NCI-H524 treated with DMSO at 0.1 percent for 48 hours (cell line): ENCODE measurements at regions not wholly inside any gene's neighbourhood (a gene's known extent, or its start where the extent isn't known, plus 50 kb on each side); places are given as distances from the start of the nearest gene placed in this dataset.
"Not testable (repeated sequence)": the region's sequence is repeated elsewhere in the genome, so short reads cannot be mapped to it uniquely, and the experiment has no call there.

Experiments used
- DNase-seq: peaks from one replicate; lab custom pipeline; 2025; lab: John Stamatoyannopoulos, UW

DNA sequence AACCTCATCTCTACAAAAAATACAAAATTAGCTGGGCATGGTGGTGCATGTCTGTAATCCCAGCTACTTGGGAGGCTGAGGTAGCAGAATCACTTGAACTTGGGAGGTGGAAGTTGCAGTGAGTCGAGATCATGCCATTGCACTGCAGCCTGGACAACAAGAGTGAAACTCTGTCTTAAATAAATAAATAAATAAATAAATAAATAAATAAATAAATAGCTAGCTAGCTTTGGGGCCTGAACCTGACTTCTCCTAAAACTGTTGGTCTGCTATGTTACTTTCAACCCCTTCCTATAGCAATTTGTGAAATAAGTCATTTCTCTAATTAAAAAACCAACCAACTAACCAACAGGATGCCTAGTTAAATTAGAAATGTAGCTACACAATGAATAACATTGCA is 101.0 kb upstream of the KCNG1 start:
- DNase-seq: not testable (repeated sequence)

DNA sequence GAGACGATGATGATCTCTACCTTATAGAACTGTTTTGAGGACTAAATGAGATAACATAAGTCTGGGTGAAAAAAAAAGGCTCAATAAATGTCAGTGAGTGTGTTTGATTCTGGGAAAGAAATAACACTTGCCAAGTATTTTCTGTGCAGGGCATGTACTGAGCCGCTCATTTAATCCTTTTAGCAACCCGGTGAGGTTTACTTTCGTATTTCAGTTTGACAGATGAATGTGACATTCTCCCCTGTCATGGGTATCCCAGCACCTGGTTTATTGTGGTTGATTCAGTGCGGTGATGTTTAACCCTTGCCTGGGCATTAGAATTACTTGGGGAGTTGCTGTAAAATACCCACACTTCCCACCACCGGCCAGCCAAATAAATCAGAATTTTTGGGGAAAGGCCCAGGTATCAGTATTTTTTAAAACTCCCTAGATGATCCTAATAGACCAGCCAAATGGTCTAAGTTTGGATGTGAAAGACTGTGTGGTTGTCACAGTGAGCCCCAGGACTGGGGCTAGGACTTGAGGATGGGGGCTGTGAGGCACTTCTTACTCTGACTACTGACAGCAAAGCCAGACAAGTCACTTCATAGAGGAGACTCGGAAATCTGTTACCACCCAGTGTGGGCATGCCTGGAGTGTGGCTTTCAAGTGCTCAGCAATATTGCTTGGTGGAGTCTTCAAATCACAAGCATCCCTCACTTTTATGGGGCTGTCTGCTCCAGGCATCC is 100.2 kb upstream of the KCNG1 start:
- DNase-seq: no peak

DNA sequence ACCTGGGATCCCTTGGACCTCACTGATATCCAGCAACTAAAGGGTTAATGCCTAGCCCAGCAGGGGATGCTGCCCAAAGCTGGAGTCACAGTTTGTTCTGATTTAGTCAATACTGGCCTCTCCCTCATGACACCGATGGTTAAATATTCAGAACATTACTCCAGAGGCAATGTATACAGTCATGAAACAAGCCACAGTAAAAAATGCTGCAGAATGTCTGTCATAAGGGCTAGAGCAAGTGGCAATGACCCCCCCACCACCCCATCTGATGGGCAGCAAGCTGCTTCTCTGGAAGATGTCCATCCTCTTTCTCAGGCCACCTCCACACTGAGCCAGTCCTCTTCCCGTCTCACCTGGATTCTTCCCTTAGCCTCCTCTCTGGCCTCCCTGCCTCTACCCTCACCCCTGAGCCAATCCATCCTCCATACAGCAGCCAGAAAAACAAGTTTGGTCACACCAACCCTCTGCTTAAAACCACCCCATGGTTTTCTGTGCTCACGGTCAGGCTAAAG is 99.0 kb upstream of the KCNG1 start:
- no peak for DNase-seq

DNA sequence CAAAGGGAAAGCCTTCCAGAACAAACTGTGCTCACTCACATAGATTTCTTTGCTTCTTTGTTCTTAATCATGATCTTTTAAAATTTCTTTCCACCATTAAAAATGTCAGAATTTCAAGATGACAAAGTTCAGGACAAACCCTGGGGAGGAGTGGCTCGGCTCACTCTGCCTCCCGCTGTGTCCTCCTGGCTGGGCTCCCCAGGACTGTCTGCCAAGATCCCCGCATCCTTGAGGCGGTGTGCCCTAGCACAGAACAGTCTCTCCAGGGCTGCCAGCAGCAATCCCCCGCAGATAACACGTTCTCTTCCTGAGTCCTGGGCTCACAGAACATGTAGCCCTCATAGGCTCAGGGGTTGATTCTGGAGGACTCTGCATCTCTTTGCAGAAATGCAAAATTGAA is 98.4 kb upstream of the KCNG1 start:
- no peak for DNase-seq

DNA sequence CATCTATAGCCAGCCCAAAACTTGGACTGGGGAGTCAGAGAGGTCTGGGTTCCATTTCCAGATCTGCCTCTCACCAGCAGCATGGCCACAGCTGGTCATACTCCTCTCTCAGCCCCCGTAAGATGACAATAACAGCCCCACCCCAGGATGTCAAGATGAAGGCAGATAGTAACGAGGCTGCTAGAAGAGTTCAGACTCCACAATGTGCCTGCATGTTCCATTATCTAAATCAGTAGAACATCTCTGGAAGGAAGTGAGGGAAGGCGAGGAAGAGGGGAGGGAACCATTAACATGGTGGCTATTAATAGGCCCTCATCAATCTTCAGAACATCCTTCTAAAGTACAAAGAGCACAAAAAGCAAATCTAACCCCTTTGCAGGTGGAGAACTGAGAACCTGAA is 98.0 kb upstream of the KCNG1 start:
- no peak for DNase-seq

DNA sequence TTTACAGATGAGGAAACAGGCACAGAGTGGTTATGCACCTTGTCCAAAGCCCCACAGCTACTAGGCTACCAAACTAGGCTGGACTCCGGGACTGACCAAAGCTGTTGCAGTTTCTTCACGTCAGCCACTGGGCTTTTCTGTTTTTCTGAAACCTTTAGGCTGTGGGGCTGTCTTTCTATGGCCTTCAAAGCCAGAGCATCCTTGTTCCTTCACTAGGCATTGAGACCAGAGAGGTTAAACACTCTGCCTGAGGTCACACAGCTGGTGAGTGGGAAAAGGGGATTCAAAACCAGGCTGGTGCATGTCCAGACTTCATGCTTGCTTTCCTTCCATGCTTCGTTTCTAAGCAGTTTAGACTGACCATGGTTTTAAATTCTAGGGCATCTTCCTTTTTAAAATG is 97.5 kb upstream of the KCNG1 start:
- no peak for DNase-seq

DNA sequence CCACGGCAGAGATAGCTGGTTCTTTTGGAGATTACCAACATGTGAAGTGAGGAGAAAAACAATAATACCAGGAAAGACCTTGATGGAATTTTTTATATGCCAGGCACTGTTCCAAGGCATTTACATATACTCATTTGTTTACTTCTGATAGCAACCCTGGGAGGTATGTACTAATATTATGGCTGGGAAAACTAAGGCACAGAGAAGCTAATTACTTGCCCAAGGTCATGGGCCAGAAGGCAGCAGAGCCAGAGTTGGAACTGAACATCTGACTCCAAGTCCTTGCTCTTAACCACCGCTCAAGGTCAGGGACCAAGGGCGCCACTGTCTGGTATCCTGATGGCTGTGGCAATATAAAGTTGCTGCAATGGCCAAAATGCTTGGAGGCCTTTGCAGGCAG is 97.0 kb upstream of the KCNG1 start:
- DNase-seq: no peak

DNA sequence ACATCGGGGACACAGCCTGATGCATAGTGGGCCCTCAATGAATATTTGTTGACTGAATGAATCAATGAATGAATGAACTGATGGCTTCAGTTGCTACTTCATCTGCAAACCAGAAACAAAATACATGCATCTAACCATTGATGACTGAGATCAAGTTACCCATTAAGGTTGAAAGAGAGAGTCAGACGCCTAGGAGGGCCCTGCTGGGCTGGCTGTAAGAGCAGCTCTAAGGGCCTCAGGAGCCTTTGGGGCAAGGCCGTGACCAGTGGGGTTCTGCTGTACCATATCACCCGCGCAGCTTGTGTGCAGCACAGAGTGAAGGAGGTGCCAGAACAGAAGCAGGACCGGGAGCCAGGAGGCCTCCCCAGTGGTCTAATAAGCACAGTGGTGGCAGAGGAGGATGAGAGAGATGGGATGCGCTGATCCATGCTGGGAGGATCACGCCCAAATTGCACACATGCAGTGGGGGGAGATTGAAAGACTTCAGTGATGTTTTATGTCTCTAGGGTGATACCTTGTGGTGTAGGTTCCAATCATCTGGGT is 96.1 kb upstream of the KCNG1 start:
- DNase-seq: no peak

DNA sequence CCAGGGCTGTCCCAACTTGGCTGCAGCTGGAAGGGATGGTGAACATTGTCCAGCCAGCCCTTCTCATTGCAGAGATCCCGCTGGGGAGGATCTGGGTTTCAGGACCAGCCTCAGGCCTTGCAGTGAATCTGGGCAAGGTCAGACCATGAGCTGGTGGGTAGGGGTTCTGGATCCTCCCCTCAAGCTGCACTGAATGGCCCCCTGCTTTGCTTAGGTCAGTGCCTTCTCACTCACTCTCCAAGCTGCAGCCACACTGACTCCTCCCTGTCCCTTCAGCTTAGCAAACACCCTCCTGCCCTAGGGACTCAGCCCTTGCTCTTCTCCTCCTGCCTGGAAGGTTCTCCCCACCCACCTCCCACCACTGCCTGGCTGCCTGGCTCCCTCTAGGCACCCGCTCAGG is 95.3 kb upstream of the KCNG1 start:
- DNase-seq: no peak

DNA sequence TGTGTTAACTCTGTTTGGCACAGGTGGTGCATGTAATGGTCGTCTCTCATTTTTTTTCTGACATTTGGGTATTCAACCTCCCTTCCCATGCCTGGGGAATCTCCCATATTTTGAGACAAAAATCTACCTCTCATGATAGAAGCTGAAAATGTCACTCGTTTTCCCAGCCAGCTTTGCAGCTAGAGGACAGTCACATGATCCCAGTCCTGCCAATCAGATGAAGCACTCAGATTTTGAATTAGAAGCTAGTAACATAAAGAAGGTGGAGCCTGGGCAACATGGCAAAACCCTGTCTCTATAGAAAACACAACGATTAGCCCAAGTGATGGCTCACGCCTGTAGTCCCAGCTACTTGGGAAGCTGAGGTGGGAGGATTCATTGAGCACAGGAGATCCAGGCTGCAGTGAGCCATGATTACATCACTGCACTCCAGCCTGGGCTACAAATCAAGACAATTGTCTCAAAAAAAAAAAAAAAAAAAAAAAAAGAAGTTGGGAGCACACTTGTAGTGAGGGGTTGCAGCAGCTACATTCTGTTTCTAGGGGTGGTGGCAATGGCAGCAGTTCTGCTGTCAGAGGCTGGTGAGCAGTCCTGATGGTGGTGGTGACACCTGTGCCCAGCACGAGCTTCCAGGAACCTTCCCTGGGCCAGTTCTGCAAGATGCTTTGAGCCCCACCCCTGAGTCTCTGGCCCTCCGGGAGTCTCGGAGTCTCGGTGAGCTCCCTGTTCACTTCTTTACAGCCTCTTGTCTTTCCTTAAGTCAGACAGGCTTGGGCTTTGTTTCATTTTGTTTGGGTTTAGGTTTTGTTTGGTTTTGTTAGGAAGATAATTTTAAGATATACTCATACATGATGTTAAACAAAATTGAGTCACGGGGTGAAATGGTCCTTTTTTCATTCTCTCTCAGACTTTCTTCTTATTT is 94.1 kb upstream of the KCNG1 start:
- DNase-seq: no peak

DNA sequence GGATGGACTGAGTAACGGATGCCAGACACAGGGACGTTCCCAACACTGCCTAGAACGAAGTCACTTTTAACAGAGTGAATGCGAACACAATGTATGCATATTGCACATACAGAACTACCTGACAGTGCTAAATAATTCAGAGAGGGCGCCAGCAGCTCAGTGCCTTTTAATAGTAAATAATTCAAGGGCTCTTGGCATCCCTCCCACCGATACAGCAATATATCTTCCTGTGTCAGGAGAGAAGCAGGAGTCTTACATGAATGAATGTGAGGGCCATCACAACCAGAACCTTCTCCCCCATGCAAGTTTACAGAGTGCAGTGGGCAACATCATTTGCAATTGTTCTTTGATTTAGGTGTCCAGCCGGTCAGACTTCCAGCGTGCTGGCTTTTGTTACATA is 88.4 kb upstream of the KCNG1 start:
- no peak for DNase-seq

DNA sequence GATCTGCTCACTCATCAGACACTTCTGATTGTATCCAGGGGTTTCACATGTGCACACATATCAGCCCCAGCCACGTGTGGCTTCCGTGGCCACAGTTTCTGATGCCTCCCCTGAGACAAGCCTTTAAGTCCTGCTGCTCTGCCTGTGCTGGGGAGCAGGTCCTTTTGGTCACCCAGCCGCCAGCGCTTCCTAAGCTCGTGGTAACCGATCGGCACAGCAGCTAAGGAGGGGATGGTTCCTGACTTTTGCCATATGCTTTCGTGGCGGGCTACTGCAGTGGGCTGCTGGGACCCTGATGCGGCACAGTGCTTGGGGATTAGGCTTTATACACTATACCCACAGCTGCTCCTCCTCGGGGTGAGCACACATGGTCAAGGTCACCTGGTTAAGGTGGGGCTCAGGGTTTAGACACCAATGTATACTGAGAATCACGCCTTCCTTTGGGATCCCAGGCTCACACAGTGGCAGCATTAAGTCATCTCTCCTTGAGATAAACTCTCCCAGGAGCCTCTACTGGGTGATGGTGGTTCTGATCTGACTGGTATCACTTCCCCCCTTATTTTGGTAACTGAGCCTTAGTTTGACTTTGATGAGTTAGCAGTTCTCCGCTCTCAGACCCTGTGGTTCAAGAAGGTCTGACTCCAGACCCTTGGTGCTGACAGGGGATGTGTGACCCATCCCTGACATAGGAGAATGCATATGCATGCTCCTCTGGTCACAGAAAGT is 85.9 kb upstream of the KCNG1 start:
- DNase-seq: no peak

DNA sequence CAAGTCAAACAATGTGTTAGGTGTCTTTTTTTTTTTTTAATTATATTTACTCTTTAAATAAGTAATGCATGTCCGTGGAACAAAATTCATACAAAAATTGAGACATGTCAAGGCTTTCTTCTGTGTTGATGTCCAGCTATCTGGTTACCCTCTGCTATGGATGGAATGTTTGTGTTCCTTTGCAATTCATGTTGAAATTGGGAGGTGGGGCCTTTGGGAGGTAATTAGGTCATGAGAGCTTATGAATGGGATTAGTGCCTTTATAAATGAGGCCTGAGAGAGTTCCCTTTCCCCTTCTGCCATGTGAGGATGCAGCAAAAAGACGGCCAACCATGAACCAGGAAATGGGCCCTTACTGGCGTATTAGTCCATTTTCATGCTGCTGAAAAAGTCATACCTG is 83.1 kb upstream of the KCNG1 start:
- DNase-seq: no peak

DNA sequence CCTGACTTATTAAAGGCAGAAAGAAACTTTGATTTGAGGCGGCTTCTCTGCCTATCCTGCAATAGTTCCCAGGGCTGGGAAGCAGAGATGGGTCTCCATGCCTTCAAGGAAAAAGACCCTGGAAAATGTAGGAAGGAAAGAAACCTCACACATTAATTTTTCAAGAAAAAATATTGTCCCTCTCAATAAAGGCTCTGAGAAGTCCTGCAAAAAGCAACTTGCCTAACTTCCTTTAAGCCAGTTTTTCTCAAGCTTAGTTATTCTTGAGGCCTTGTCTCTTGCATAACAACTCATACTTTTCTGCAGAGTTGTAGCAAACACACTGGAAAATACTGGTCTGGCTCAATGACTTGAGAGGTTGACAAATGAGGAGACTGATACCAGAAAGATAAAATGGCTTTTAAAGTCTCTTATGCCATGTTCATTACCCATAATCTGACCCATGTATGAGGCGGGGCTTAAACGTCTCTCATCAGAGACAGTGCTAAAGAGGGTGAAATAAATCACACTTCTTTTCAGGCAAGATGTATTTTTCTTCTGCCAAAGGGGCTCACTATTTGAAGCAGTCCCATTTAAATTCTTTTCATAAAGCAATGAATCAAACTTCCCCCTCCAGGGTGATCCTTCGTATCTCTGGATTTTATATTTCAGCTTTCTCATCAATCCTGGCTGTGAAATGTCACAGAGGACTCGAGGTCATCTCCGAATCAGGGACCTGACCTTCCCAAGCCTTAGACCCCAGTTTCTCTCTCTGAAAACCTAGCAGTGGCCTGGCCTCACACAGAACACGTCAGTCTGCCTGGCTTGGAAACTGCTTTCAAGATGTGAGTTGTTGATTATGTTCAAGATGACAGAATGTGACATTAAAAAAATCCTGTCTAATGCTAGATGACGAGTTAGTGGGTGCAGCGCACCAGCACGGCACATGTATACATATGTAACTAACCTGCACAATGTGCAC is 82.3 kb upstream of the KCNG1 start:
- DNase-seq: no peak

DNA sequence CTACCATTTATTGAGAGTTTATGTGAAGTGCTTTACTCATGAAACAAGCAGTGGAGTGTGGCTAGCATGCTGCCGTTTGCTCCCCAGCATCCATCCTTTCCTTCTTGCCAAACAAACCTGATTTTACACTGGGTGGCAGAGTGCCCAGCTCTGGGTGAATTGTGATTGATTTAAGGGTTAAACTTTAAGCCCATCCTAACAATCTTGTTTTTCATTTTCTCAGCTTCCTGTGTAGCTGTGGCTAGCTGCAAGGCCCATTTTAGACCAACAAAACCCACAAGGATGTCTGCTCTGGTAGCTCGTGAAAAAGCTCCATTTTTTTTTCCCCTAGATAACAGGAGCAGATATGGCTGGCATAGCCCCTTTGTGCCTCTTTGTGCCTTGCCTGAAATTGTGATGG is 77.7 kb upstream of the KCNG1 start:
- no peak for DNase-seq

DNA sequence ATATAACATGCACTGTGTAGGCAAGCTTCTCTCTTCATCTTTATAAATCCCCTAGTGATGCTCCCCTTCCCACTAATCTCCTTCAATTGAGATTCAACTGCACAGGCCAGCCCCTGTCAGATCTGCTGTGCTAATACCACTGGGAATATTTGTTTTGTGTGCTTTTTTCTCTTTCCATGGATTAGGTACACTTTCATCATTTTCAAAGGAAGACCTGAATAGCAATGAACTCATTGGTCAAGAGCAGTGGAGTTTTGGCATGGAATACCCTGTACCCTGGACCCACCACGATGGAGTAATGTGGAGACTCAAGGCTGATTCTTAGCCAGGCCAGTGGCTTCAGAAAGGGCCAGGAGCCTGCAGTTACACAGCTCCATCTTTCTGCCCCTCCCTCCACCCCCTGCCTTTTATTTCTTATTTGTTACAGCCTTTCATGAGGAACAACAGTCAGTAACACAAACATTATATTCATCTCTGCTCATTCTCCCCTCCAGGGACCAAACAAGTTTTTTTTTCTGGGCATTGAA is 75.4 kb upstream of the KCNG1 start:
- DNase-seq: no peak

DNA sequence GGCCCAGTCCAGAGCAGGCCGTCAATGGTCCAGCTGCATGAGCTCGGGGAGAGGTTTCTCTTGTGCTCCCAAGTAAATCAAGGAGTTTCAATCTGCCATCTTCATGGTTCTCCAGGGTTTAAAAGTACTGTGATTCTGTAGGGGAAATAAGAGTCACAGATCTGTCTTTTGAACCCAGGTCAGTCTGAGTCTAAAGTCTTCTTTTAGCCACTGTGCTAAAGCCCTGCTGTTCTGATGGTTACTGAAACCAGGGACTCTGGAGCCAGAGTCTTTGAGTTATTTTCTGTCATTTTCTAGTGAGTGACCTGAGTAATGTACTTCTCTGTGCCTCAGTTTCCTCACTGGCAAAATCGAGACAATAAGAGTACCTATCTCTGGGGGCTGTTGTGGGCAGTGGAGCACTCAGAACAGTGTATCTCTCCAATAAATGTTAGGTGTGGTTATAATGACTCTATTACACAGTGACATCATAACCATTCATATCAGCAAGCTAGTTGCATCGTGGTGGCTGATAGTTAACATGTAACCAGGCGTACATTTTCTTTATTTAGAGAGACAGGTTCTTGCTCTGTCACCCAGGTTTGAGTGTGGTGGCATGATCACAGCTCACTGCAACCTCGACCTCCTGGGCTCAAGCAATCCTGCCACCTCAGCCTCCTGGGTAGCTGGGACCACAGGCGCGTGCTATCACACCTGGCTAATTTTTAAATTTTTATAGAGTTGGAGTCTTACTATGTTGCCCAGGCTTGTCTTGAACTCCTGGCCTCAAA is 74.6 kb upstream of the KCNG1 start:
- no peak for DNase-seq

DNA sequence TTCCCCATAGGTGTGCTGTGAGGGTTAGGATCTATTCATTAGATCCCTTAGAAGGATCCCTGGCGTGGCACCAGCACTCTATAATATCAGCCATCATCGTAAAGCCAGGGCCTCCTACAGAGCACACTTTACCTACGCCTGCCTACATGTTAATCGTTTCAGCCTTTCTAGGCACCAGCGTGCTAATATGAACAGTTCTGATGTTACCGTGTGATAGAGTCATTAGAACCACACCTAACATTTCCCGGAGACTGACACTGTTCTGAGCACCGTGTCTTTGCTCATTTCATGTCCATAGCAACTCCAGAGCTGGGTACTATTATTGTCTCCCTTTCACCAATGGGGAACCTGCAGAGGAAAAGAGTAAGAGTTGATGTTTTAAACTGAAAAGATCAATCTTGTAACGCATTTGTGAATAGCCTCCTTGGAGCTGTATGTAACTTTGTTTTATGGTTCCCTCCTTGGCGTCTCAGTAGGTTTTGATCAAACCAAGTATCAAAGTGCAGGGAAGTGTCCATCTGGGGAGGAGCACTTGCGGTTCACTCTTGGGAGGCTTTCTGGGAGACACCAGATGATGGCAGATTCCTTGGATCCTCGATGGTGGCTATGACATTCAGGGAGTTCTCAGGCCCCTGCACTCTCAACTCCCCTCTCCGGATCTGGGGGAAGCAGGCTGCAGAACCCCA is 73.8 kb upstream of the KCNG1 start:
- no peak for DNase-seq
